Nephron progenitor cell (in vitro differentiated cells): ENCODE measurements at regions not wholly inside any gene's neighbourhood (a gene's known extent, or its start where the extent isn't known, plus 50 kb on each side); places are given as distances from the start of the nearest gene placed in this dataset.

Source experiments
- DNase-seq: peaks from one replicate; pipeline ENCODE4 v3.0.0; 2021
- H3K27ac Mint-ChIP-seq: 2 replicates; pipeline ENCODE4 v1.8.0; 2021; ENCODE audit warnings: mild to moderate bottlenecking, moderate library complexity, mixed read lengths
- H3K27me3 Mint-ChIP-seq: 2 replicates; pipeline ENCODE4 v1.8.0; 2021; ENCODE audit warnings: mild to moderate bottlenecking, low read depth, mixed read lengths; ENCODE audit not compliant: poor library complexity
- H3K36me3 Mint-ChIP-seq: 2 replicates; pipeline ENCODE4 v1.8.0; 2021; ENCODE audit warnings: low read depth, mixed read lengths
- H3K4me1 Mint-ChIP-seq: 2 replicates; pipeline ENCODE4 v1.8.0; 2021; ENCODE audit warnings: mixed read lengths
- H3K4me3 Mint-ChIP-seq: 2 replicates; pipeline ENCODE4 v1.8.0; 2021; ENCODE audit warnings: mild to moderate bottlenecking, moderate library complexity, mixed read lengths
- H3K9me3 Mint-ChIP-seq: 2 replicates; pipeline ENCODE4 v1.8.0; 2021; ENCODE audit warnings: mild to moderate bottlenecking, moderate library complexity, mixed read lengths
- CTCF ChIP-seq: fragments of 200-600 bp; sonication (generic); IDR thresholded peaks from 2 replicates; pipeline ENCODE4 v1.5.0; 2021; ENCODE audit warnings: antibody characterized with exemption

GRCh38 chr10:123381224-123381623, 227.0 kb downstream of the BUB3 start:
- Mint-ChIP-seq H3K27ac (no peak overlapping the region), H3K4me3 (no peak overlapping the region), H3K9me3 (peaks cover 9% of the 10 kb centered on the region), H3K27me3 (peaks cover 14% of the 10 kb centered on the region), H3K36me3 (peaks cover 5% of the 10 kb centered on the region), H3K4me1 (peaks cover 35% of the 10 kb centered on the region)
- no peak for TF ChIP-seq CTCF
- DNase-seq: no peak

- Mint-ChIP-seq H3K36me3 (peaks cover 11% of the 10 kb centered on the region), H3K27me3 (peaks cover 14% of the 10 kb centered on the region), H3K4me3 (no peak overlapping the region), H3K27ac (no peak overlapping the region), H3K9me3 (peaks cover 22% of the 10 kb centered on the region), H3K4me1 (peaks cover 26% of the 10 kb centered on the region)
- TF ChIP-seq CTCF: no peak
- no peak for DNase-seq
Measured at GRCh38 chr10:123382491-123382890, 228.3 kb downstream of the BUB3 start.

- no peak for DNase-seq
- peaks cover 26% of the 10 kb centered on the region for H3K36me3 Mint-ChIP-seq
- H3K9me3 Mint-ChIP-seq: peaks cover 40% of the 10 kb centered on the region
- H3K4me1 Mint-ChIP-seq: peaks cover 9% of the 10 kb centered on the region
- peaks cover 7% of the 10 kb centered on the region for H3K27me3 Mint-ChIP-seq
- H3K4me3 Mint-ChIP-seq: no peak overlapping the region
- H3K27ac Mint-ChIP-seq: no peak overlapping the region
- no peak for TF ChIP-seq CTCF
Measured at GRCh38 chr10:123385508-123386080, 231.4 kb downstream of the BUB3 start.

- Mint-ChIP-seq H3K4me1 (peaks cover 9% of the 10 kb centered on the region), H3K9me3 (peaks cover 43% of the 10 kb centered on the region), H3K4me3 (no peak overlapping the region), H3K27me3 (peaks cover 3% of the 10 kb centered on the region), H3K27ac (no peak overlapping the region), H3K36me3 (peaks cover 26% of the 10 kb centered on the region)
- no peak for DNase-seq
- TF ChIP-seq CTCF: no peak
Measured at GRCh38 chr10:123389520-123389919, 235.3 kb downstream of the BUB3 start.

- peaks cover 48% of the 10 kb centered on the region for H3K9me3 Mint-ChIP-seq
- no peak overlapping the region for H3K27ac Mint-ChIP-seq
- DNase-seq: no peak
- peaks cover 3% of the 10 kb centered on the region for H3K27me3 Mint-ChIP-seq
- peaks cover 9% of the 10 kb centered on the region for H3K4me1 Mint-ChIP-seq
- peaks cover 30% of the 10 kb centered on the region for H3K36me3 Mint-ChIP-seq
- TF ChIP-seq CTCF: no peak
- H3K4me3 Mint-ChIP-seq: no peak overlapping the region
Measured at GRCh38 chr10:123390332-123390731, 236.1 kb downstream of the BUB3 start.

- Mint-ChIP-seq H3K4me1 (peaks cover 9% of the 10 kb centered on the region), H3K27me3 (peaks cover 3% of the 10 kb centered on the region), H3K27ac (peak overlapping the region; percentile 60), H3K4me3 (no peak overlapping the region), H3K36me3 (peaks cover 29% of the 10 kb centered on the region), H3K9me3 (peaks cover 49% of the 10 kb centered on the region)
- no peak for DNase-seq
- no peak for TF ChIP-seq CTCF
Measured at GRCh38 chr10:123390874-123391273, 236.7 kb downstream of the BUB3 start.
